GM19372 (cell line): ENCODE measurements at regions not wholly inside any gene's neighbourhood (a gene's known extent, or its start where the extent isn't known, plus 50 kb on each side); places are given as distances from the start of the nearest gene placed in this dataset.
"Not testable (repeated sequence)": the region's sequence is repeated elsewhere in the genome, so short reads cannot be mapped to it uniquely, and the experiment has no call there.

Source experiments
- ATAC-seq: cut with Tn5 transposase; IDR thresholded peaks from one replicate; pipeline ENCODE4 v1.9.1; 2021; ENCODE audit warnings: mild to moderate bottlenecking, low read depth, moderate library complexity; ENCODE audit not compliant: unreplicated experiment

- ATAC-seq = no peak
Observed at GRCh38 chr7:93750986-93751385, 139.6 kb downstream of the TFPI2 start.

GRCh38 chr7:93747019-93747418 is 143.5 kb downstream of the TFPI2 start:
- no peak for ATAC-seq

GRCh38 chr7:93739424-93739823 is 151.1 kb downstream of the TFPI2 start:
- no peak for ATAC-seq

- ATAC-seq = no peak
Observed at GRCh38 chr7:93737953-93738352, 152.6 kb downstream of the TFPI2 start.

- ATAC-seq = no peak
Observed at GRCh38 chr7:93736668-93737369, 153.7 kb downstream of the TFPI2 start.

- ATAC-seq = no peak
Observed at GRCh38 chr7:93728292-93728691, 153.8 kb upstream of the CALCR start.

- ATAC-seq = no peak
Observed at GRCh38 chr7:93725954-93726353, 151.4 kb upstream of the CALCR start.

- ATAC-seq = no peak
Observed at GRCh38 chr7:93723424-93724124, 149.1 kb upstream of the CALCR start.

- no peak for ATAC-seq
Observed at GRCh38 chr7:93720106-93720505, 145.6 kb upstream of the CALCR start.

GRCh38 chr7:93719546-93719945 is 145.0 kb upstream of the CALCR start:
- no peak for ATAC-seq

- no peak for ATAC-seq
Observed at GRCh38 chr7:93717217-93717900, 142.8 kb upstream of the CALCR start.

GRCh38 chr7:93715234-93715633 is 140.7 kb upstream of the CALCR start:
- no peak for ATAC-seq

- no peak for ATAC-seq
Observed at GRCh38 chr7:93711926-93712325, 137.4 kb upstream of the CALCR start.

- not testable (repeated sequence) for ATAC-seq
Observed at GRCh38 chr7:93708255-93708654, 133.7 kb upstream of the CALCR start.

GRCh38 chr7:93707249-93707648 is 132.7 kb upstream of the CALCR start:
- ATAC-seq = no peak

GRCh38 chr7:93706162-93706561 is 131.6 kb upstream of the CALCR start:
- ATAC-seq = not testable (repeated sequence)

GRCh38 chr7:93704217-93704616 is 129.7 kb upstream of the CALCR start:
- no peak for ATAC-seq

GRCh38 chr7:93697901-93698300 is 123.4 kb upstream of the CALCR start:
- no peak for ATAC-seq

GRCh38 chr7:93693796-93694195 is 119.3 kb upstream of the CALCR start:
- no peak for ATAC-seq

GRCh38 chr7:93690021-93690420 is 115.5 kb upstream of the CALCR start:
- no peak for ATAC-seq

GRCh38 chr7:93678185-93678584 is 103.7 kb upstream of the CALCR start:
- no peak for ATAC-seq
